GM12878 (cell line): ENCODE measurements at regions not wholly inside any gene's neighbourhood (a gene's known extent, or its start where the extent isn't known, plus 50 kb on each side); places are given as distances from the start of the nearest gene placed in this dataset.

Source experiments
- BRCA1 ChIP-seq: IDR thresholded peaks from 2 replicates; pipeline ENCODE4 v1.6.1; 2011; ENCODE audit warnings: low read depth, low read length, improper control_type of control experiment
- CREB1 ChIP-seq: IDR thresholded peaks from 2 replicates; pipeline ENCODE4 v1.6.1; 2012; ENCODE audit warnings: low read depth, mild to moderate bottlenecking, inconsistent platforms
- NRF1 ChIP-seq: conservative IDR thresholded peaks from 2 replicates; pipeline ENCODE4 v1.6.1; 2011; ENCODE audit warnings: mild to moderate bottlenecking, low read depth, low read length, improper control_type of control experiment
- POLR2A ChIP-seq: IDR thresholded peaks from 2 replicates; pipeline ENCODE4 v1.6.1; 2011; ENCODE audit warnings: low read depth, mild to moderate bottlenecking, low read length
- RAD51 ChIP-seq: fragments of 450-650 bp; IDR thresholded peaks from 2 replicates; pipeline ENCODE4 v1.6.1; 2016; ENCODE audit warnings: moderate library complexity, mild to moderate bottlenecking, inconsistent platforms
- RB1 ChIP-seq: fragments of 450-650 bp; formaldehyde crosslinking; IDR thresholded peaks from 2 replicates; pipeline ENCODE4 v1.6.1; 2017; ENCODE audit warnings: mild to moderate bottlenecking, borderline replicate concordance
- WRNIP1 ChIP-seq: IDR thresholded peaks from 2 replicates; pipeline ENCODE4 v1.6.1; 2011; ENCODE audit warnings: low read depth, low read length, improper control_type of control experiment, borderline replicate concordance
- TF ChIP-seq, protein P1 (sequence below), 3 experiments: IDR thresholded peaks in 2 of 3; conservative IDR thresholded peaks in 1 of 3; 2 replicates each; pipeline ENCODE4 v1.5.1; 2011; ENCODE audit warnings: low read depth in 3 of 3, low read length in 3 of 3, mild to moderate bottlenecking in 3 of 3, control low read depth in 2 of 3, moderate library complexity in 2 of 3, inconsistent platforms in 1 of 3, mixed read lengths in 1 of 3; ENCODE audit not compliant: control insufficient read depth in 2 of 3, insufficient read depth in 1 of 3; ENCODE audit errors: extremely low read depth in 1 of 3

DNA sequence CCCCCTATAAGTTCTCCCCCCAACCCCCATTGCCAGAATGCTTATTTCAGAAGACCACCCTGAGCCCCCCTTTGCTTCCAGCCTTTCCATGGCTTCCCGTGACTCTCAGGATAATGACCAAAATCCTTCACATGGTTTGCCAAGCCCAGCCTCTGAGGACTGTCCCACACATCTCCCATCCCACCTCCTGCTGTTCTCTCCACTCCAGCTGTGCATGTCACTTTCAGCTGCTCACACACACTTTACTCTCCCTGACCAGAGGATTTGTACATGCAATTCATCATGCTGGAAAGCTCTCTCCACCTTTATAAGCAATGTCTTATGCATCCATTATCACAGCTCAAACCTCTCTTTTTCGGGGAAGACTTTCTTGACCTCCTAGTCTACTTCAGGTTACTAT is 164.2 kb downstream of the PRL start:
- no peak for TF ChIP-seq WRNIP1
- TF ChIP-seq BRCA1 = no peak
- no peak for TF ChIP-seq NRF1
- no peak for TF ChIP-seq POLR2A
- TF ChIP-seq, protein P1, sequence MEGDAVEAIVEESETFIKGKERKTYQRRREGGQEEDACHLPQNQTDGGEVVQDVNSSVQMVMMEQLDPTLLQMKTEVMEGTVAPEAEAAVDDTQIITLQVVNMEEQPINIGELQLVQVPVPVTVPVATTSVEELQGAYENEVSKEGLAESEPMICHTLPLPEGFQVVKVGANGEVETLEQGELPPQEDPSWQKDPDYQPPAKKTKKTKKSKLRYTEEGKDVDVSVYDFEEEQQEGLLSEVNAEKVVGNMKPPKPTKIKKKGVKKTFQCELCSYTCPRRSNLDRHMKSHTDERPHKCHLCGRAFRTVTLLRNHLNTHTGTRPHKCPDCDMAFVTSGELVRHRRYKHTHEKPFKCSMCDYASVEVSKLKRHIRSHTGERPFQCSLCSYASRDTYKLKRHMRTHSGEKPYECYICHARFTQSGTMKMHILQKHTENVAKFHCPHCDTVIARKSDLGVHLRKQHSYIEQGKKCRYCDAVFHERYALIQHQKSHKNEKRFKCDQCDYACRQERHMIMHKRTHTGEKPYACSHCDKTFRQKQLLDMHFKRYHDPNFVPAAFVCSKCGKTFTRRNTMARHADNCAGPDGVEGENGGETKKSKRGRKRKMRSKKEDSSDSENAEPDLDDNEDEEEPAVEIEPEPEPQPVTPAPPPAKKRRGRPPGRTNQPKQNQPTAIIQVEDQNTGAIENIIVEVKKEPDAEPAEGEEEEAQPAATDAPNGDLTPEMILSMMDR (IDR thresholded peaks at IDR 0.05 in 2 of 3, conservative IDR thresholded peaks at IDR 0.05 in 1 of 3; ENCODE audit: control insufficient read depth in 2 of 3, extremely low read depth in 1 of 3, insufficient read depth in 1 of 3, low read depth in 3 of 3, low read length in 3 of 3) = no peak
- TF ChIP-seq RAD51 = no peak
- no peak for TF ChIP-seq RB1
- TF ChIP-seq CREB1 = no peak
